A172 (cell line): ENCODE measurements at regions not wholly inside any gene's neighbourhood (a gene's known extent, or its start where the extent isn't known, plus 50 kb on each side); places are given as distances from the start of the nearest gene placed in this dataset.
A peak's percentile ranks its signal among the peaks of the same experiment; 100 is the strongest.

Source experiments
- DNase-seq: peaks from one replicate; pipeline ENCODE4 v3.0.0-alpha.2; 2015; ENCODE audit warnings: low spot score

DNA sequence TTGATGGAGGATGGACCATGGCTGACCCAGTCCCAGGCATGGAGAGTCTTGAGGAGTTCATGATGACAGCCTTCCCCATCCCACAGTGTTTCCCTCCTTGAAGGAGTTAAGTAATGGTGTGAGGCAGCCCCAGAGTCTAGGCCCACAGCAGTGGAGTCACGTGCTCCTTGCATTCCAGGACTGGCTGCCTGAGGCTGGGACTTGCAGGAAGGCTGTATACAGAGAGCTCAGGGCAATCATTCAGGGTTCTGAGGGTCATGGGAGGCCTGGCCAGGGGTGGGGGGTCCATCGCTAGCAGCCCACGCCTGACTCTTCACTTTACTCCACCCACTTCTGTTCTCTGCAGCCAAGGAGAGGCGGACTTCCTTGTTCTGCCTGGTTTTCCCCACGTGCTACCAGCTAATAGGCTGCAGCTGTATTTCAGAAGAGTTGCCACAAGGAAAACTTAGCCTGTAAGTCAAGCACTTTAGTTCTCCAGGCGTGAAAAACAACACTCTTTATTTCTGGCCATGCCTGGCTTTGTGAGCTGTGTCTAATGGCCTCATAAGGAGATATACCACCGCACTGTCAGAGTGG, 272.5 kb downstream of the DHX35 start:
- DNase-seq = no peak

DNA sequence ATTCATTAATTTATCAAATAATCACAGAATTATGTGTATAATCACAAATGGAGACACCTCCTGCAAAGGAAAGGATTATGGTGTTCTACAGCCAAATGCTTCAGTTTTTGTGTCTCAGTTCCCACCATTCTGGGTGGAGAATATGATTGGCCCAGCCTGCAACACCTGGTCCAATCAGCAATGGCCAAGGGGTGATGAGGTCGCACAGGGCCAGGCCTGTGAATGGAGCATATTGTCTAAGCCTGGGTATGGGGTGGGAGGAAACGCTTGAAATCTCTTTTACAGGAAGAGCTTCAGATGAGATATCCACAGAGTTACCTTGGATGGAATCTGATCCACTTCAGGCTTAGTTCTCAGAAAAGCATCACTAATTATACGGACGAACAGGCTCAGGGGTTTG, 271.6 kb downstream of the DHX35 start:
- DNase-seq = no peak

DNA sequence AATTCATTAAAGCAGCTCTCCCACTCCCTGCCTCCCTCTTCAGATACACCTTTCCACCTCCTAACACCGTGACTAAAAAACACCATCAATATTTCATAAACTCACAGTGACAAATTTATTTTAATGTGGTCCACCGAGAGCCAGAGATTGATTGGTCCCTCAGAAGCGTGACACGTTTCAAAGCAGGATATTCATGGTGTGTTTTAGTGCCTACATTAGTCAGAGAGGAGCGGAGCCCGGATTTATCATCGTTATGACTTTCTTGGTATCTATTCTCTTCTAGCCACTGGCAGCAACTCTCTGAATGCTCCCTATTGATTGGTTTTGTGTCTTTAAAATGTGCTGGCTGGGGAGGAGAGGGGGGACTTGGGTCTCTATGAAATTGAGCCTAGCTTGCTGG, 265.3 kb downstream of the DHX35 start:
- DNase-seq = no peak

DNA sequence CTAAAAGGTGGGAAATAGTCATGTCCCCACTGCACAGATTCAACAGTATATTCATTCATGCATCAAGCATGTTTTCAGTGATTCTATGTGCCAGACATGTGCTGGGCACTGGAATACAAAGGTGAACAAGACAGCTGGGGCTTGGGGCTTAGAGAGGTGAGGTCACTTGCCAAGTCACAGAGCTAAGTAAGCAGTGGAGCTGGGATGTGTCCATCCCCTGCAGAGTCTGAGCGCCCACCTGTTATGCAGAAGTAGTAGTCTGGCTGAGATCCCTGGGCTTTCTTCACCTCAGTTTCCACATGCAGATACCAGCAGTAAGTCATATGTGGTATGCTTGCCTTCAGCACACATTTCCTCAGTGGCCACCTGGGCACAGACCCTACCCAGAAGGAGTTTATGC, 263.8 kb downstream of the DHX35 start:
- DNase-seq = no peak

DNA sequence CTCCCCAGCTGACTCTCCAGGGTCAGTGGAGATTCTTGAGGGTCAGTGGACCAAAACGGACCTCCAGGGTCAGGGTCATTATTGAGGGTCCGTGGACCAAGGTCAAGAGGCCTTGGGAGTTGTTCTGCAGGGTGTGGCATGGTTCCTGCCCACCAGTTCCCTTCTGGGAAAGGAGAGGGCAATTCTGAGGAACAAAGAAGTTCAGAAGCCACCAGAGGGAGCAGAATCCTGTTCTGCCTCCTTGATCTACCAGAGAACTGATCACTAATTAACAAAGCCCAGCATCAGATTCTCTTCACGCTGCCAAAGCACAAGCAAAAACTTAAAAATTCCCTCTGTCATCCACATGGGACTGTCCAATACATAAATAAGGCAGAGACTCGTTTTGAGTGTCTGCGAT, 263.4 kb downstream of the DHX35 start:
- DNase-seq = no peak

DNA sequence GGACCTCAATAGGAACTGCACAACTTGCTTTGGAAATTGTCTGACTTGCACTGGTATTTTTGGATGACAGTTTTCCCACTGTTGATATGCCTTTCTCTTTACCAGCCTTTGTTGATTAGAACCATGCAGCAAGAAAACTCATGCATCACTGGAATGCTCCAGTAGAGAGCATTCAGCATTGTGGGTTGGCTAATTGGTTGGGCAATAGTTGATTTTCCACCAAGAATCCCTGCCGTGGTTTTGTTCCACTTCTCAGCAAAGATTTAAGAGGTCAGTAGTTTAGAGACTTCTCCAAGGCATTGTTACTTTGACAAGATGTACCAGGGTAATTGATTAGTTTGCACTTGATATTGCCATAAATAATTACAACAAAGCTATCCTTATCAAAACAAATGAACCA, 260.0 kb downstream of the DHX35 start:
- DNase-seq = no peak

DNA sequence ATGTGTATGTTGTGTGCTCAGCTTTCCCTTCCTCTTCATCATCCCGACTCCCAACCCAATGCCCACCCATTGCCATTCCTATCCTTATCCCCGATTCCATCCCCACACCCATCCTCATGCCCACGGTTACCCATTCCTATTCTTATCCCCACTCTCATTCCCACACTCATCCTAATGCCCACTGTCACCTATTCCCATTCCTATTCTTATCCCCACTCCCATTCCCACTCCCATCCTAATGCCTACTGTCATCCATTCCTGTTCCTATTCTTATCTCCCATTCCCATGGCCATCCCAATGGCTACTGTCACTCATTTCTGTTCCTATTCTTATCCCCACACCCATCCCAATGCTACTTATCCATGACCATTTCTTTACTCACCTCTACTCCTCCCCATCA, 254.1 kb downstream of the DHX35 start:
- DNase-seq = no peak

DNA sequence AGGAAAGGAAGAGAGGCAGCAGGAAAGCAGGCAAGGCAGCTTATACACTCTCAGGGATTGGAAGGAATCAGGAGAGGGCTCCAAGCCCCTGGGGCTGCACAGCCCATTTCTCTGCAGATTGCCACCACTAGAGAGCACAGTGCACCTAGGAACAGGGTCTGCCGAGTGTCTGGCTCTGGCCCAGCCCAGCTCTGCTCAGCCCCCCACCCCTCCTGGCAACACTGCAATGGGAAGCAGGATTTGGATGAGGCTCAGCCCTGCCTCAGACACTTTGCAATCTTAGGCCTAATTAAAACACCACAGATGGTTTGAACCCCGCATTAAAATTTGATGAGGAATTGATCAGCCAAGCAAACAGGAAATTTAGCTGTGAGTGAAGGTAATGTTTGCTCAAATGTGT, 252.7 kb downstream of the DHX35 start:
- no peak for DNase-seq

DNA sequence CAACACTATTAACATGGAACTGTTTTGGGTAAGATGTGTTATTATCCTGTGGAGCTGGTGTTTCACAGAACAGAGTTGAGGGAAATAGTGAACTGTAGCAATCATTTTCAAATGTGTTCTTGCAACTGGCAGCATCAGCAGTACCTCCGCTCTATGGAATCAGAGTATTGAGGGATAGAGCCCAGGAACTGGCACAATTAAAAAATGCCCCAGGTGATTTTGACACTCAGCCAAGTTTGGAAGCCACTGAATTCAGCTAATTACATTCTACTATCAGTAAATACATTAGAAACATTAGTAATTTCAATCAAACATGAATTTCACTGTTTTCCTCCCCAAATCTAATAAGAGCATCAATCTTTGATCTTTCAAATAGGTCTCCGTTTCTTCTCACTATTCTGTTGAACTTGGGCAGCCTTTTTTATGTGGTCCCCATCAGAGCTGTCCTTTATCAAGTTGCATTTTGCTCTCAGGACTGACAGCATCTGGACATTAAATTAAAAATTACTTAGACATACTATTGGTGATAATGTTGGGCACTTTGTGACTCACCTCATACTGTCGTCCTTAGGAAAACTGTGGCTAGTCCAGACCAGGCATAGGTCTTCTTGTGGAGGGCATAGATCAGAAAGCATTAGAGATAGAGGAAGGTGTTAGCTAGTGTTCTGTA, 251.5 kb downstream of the DHX35 start:
- no peak for DNase-seq

DNA sequence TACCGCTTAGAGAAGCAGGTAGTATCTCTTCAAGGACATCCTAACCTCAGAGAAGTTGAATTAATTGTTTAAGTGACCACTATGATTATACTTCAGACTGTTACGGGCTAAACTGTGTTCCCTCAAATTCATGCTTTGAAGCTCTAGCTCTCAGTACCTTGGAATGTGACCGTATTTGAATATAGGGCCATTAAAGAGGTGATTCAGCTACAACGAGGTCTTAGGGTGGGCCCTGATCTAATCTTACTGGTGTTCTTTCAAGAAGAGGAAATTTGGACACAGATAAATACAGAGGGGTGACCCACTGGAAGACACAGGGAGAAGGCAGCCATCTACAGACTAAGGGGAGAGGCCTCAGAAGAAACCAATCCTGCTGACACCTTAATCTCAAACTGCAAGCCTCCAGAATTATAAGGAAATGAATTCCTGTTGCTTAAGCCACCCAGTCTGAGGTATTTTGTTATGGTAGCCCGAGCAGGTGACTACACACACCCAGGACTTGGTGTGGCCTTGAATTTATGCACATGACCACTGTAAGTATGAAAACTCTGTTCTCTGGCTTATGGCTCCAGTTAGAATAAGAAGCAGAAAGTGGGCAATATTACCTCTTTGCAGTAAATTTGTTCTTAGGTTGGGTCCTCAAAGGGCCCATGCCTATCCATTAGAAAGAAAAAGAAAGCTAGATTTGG, 249.1 kb downstream of the DHX35 start:
- no peak for DNase-seq

DNA sequence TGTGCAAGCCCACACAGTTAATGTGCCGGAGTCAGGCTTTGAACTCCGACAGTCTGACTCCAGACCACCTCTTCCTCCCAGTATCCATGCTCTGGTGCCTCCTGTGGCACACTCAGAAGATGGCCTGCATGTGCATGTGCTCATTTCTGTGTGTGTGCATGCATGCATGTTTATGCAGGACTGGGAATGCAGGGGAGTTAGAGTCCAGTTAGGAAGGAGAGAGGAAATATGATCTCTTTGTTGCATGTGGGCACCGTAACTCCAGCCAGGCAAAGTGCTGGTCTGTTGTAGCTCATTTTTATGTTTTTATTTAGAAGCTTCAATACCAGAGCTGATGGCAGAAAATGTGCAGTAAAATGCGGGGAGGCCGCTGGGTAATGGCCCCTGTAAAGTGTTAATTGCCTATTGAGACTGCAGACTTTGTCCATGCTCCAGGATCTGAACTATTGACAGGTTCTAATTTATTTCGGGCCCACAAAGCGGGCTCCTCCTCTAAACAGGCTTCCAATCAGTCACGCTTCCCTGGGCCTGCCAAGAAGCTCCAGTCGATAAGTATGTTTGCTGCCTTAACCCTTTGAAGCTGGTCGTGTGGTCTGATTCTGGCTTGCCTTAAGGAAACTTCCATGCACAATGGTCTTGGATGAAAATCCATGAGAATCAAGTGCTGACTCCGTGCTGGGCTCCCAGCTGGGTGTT, 248.3 kb downstream of the DHX35 start:
- no peak for DNase-seq

DNA sequence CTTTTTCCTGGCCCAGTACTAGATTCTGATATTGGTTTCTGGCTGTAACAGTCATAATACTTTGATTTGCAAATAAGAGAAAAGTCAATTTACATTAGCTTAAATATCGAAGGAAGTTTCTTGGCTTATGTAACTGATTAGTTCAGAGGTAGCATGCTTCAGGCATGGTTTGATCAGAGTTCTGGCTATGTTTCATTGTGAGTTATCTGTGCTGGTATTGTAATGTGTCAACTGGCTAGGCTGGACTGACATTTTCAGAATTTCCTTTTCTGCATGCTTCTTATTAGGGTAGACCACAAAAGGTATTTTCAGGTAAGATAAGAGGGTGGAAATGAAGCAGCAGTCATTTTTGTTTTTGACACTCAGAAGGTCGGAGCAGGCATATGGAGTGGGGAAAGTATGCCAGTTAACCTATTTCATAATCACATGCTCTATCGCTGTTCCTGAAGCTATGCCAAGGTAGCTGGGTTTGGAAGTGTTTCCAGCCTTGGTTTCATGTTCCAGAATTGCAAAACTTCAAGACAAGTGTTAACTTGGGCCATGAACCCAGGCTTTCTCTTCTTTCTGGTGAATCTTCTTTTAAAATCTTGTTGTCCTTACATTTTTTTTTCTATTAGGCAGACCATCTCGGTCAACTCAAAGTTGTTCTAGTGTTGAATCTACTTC, 244.9 kb downstream of the DHX35 start:
- no peak for DNase-seq

DNA sequence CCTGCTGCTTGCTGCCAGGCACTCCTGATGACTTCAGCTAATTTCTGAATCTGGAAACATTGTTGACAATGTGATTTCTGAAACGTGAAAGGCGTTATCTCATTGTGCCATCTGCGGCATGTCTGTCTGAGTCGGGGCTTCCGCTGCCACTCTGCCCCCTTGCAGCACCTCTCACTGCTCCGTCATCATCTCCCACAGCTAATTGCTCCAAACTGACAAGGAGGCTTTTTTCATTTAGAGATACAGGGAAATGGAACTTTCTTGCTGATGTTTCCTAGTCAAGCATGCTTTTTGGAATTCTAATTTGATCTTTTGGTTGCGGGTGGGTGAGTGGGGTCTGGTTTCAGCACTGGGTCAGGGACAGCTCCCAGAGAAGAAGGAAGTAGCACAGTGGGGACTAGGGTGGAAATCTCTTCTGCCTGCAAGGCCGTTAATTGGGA, 233.5 kb downstream of the DHX35 start:
- no peak for DNase-seq

DNA sequence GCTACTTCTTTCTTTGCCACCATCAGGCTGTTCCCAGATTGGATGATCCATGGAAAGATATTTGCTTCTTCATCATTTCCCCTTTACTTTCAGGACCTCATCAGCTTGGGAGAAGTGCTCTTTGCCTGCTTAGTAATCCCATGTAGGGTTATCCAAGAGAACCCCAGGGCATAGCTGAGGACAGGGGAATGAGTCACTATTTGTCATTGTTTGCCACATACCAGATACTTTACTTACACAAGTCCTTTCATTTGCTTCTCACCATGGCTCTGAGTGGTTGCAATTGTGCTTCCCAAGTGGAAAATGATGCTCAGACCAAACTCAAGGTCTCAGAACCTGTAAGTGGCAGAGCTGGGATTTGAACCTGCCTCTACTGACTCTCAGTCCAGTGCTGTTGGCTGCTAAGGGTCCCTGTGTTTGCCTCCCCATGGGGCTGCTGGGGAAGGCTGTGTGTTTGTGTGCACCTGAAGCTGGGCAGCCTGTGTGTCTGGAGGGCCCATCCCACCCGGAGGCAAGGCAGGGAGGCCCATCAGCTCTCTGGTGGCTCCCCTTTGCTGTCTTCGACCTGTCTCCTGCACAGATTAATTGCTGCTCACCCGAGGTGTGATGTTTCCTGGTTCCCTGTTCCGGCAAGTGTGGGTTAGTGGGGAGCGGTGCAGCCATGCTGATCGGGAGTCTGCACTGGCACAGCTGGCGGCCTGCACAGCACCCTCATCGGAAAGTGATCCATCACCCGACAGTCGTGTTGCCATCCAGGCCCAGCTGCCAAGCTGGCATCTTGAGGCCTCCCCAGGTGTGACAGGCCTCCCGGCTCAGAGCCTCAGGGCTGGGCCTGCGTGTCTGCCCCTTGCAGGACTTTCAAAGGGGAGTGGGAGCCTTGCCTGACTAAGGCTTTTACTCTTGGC, 228.8 kb downstream of the DHX35 start:
- peak; percentile 41 for DNase-seq

DNA sequence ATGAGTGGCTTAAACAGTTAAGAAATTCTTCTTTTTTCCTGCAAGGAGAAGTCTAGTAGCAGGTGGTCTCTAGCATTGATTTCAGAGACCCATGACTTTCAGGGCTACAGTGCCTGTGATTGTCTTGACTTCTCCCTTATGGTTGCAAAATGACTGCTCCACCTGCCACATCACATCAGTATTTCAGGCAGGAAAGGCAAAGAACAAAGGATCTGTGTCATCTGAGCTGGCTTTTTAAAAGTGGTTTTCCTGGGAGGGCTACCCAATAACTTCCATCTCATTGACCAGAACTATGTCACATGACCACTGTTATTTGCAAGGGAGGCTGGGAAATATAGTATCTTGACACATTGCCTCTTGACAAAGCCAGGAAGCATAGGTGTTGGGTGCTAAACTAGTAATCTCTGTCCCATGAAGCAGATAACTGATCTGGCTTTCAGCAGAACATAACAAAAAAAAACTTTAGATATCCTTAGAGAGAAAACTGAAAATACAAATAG, 226.2 kb downstream of the DHX35 start:
- no peak for DNase-seq

DNA sequence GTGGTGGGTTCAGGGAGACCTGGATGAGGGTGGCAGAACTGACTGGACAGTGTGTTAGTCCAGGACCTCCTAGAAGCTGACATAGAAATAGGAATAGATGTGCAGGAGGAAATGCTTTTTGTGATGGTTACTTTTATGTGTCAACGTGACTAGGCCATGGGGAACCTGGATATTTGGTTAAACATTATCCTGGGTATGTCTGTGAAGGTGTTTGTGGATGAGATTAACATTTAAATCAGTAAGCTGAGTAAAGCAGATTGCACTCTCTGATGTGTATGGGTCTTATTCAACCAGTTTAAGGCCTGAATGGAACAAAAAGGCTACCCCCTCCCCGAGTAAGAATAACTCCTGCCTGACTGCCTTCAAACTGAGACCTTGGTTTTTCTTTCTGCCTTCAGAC, 219.3 kb downstream of the DHX35 start:
- DNase-seq = no peak

DNA sequence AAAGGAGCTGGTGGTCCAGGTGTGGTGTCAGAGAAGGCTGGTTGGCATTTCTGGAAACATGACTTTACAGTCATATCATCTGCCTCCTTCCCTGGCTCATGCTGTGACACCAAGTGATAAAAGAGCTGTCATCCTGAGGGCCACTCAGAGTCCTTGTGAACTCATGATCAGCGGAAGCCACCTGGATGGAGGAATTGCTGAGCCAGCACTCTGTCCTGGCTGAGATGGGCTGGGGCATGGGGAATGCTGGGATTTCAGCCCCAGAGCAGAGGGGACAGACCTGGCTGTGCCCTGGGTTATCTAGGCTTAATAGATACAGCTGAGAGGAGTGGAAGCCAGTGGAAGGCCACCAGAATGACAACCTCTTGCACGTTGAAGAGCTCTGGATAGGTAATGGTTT, 214.3 kb downstream of the DHX35 start:
- DNase-seq = no peak

DNA sequence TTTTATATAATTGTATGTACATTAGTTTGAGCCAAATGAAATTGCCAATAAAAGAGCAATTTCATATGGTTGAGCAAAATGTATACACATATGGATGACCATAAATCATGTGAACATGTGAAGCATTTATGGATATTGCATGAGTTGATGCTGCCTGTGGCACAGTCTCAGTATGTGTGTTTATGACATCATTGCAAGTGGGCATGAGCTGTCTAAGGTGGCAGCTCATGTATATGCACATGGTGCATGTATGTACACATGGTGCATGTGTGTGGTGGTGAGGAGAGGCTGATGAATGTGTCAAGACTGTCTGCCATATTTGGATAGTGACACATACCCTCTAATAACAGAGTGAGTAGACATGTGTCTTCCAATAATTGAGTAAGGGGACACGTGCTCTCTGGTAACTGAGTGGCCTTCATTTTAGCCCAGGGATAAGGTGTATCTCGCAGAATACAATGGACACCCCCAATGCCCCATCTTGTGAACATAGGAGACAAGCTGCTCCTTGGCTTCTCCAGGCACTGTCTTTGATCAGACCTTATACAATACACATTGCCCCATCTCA, 208.8 kb downstream of the DHX35 start:
- no peak for DNase-seq

DNA sequence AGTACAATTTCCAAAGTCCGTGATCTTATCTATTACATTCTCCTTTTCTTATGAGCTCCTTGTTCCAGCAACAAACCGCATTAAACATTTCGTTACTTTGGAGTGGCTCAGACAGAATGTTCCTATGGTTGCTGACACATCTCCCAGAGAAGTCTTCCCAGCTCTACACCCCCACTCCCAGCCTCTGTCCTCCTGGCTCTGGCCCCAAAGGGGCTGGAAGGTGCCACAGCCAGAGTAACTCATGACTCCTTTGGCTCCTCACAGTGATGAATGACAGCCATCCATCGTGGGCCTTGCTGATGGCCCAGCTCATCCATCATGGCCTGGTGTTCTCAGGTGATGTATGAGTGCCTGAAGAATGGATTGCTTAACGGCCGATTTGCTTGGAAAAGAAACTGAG, 203.0 kb downstream of the DHX35 start:
- no peak for DNase-seq

DNA sequence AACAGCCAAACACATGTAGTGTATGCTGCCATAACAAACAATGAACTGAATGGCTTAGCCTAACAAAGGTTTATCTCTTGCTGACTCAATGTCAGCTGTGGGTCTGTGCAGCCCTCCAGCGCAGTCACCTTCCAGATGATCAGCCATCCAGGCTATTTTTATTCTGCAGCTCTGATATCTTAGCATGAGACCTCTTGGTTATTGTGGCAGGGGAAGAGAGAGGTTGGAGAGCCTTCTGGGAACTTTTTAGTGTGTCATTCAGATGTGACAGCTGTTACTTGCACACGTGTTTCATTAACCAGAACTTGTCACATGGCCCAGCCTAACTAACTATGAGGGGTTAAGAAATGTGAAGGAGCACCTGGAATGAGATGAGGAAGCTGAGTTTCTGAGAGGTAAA, 202.5 kb downstream of the DHX35 start:
- DNase-seq = no peak

DNA sequence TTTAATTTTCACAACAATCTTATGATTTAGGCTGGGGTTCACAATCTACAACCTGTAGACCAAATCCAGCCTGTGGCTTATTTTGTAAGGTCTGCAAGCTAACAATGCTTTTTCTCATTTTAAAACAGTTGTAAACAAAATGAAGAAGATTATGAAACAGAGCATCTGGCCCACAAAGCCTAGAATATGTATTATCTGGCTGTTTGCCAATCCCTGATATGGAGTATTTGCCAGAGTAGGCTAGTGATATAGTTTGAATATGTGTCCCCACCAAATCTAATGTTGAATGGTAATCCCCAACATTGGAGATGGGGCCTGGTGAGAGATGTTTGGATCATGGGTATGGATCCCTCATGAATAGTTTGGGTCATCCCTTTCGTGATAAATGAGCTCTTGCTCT, 201.8 kb downstream of the DHX35 start:
- DNase-seq = no peak
